ENCODE measurements at regions not wholly inside any gene's neighbourhood (a gene's known extent, or its start where the extent isn't known, plus 50 kb on each side); places are given as distances from the start of the nearest gene placed in this dataset.
"Not testable (repeated sequence)": the region's sequence is repeated elsewhere in the genome, so short reads cannot be mapped to it uniquely, and the experiment has no call there.

GRCh38 chr12:75650595-75651341 lies 139.4 kb upstream of the KRR1 start:
- Histone ChIP-seq H3K36me3 (ENCODE audit: insufficient read depth, low read length) (no peaks in the 10 kb centered on the region), H3K27ac (ENCODE audit: low read depth, low read length) (no peak overlapping the region), H3K27me3 (ENCODE audit: control insufficient read depth in 1 of 2, insufficient read depth in 2 of 2, low read length in 2 of 2) (no peaks in the 10 kb centered on the region)

DNA sequence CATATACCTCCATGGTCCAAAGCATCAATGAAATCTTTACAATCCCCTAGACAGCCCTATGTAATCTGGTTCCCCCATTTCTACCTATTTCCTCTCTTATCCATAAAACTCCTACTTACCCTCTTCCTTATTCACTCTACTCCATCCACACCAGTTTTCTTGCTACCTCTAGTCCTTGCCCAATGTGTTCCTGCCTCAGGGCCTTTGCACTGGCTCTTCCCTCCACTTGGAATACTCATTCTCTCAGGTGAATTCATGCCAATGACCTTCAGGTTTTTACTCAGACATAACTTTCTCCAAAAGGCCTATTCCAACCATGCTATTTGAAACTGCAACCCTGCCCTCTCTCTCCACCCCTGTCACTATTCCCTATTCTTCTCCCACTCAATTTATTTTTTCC lies 138.7 kb upstream of the KRR1 start:
- H3K9ac ChIP-seq (ENCODE audit: low read length), result no peak overlapping the region
- no peaks in the 10 kb centered on the region for H3K4me1 ChIP-seq (ENCODE audit: insufficient read depth, low read length)
- H3K27me3 ChIP-seq (ENCODE audit: control insufficient read depth in 1 of 2, insufficient read depth in 2 of 2, low read length in 2 of 2), result no peaks in the 10 kb centered on the region
- H3K9me3 ChIP-seq (ENCODE audit: low read length), result no peaks in the 10 kb centered on the region
- no peak overlapping the region for H3K4me3 ChIP-seq (ENCODE audit: low read depth in 1 of 2, low read length in 2 of 2)
- no peak overlapping the region for H3K27ac ChIP-seq (ENCODE audit: low read depth, low read length)
- H3K36me3 ChIP-seq (ENCODE audit: insufficient read depth, low read length), result no peaks in the 10 kb centered on the region

More at GRCh38 chr12:75650595-75651341, 139.4 kb upstream of the KRR1 start:
- Histone ChIP-seq H3K4me1 (ENCODE audit: insufficient read depth, low read length) (no peaks in the 10 kb centered on the region), H3K9me3 (ENCODE audit: low read length) (no peaks in the 10 kb centered on the region), H3K4me3 (ENCODE audit: low read depth in 1 of 2, low read length in 2 of 2) (no peak overlapping the region), H3K9ac (ENCODE audit: low read length) (no peak overlapping the region)

DNA sequence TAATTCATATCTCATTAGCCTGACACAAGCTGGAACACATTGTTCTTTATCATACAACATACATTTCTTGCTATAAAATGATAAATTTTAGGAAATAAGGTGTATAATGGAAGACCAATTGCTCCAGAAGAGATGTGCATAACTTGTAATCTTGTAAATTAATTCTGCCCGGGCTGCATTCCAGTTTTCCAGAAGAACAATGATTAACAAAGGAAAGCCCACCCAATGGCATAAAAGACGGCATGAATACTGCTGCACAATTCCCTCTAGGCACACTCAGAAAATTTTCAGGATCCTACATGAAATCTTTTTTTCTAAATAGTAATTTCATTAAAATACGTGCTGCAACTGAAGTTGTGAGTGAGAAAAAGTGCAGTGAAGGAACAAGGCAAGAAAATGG lies 137.4 kb upstream of the KRR1 start:
- H3K27ac ChIP-seq (ENCODE audit: low read depth, low read length), result no peak overlapping the region
- no peaks in the 10 kb centered on the region for H3K9me3 ChIP-seq (ENCODE audit: low read length)
- no peak overlapping the region for H3K9ac ChIP-seq (ENCODE audit: low read length)
- H3K36me3 ChIP-seq (ENCODE audit: insufficient read depth, low read length), result no peaks in the 10 kb centered on the region
- no peaks in the 10 kb centered on the region for H3K27me3 ChIP-seq (ENCODE audit: control insufficient read depth in 1 of 2, insufficient read depth in 2 of 2, low read length in 2 of 2)
- no peaks in the 10 kb centered on the region for H3K4me1 ChIP-seq (ENCODE audit: insufficient read depth, low read length)
- H3K4me3 ChIP-seq (ENCODE audit: low read depth in 1 of 2, low read length in 2 of 2), result no peak overlapping the region

GRCh38 chr12:75646329-75647210 lies 135.2 kb upstream of the KRR1 start:
- H3K27ac ChIP-seq (ENCODE audit: low read depth, low read length), result no peak overlapping the region
- no peaks in the 10 kb centered on the region for H3K4me1 ChIP-seq (ENCODE audit: insufficient read depth, low read length)
- no peaks in the 10 kb centered on the region for H3K9me3 ChIP-seq (ENCODE audit: low read length)
- no peaks in the 10 kb centered on the region for H3K36me3 ChIP-seq (ENCODE audit: insufficient read depth, low read length)
- H3K9ac ChIP-seq (ENCODE audit: low read length), result no peak overlapping the region
- no peaks in the 10 kb centered on the region for H3K27me3 ChIP-seq (ENCODE audit: control insufficient read depth in 1 of 2, insufficient read depth in 2 of 2, low read length in 2 of 2)
- no peak overlapping the region for H3K4me3 ChIP-seq (ENCODE audit: low read depth in 1 of 2, low read length in 2 of 2)

- Histone ChIP-seq H3K9me3 (ENCODE audit: low read length) (no peaks in the 10 kb centered on the region), H3K4me1 (ENCODE audit: insufficient read depth, low read length) (no peaks in the 10 kb centered on the region), H3K27me3 (ENCODE audit: control insufficient read depth in 1 of 2, insufficient read depth in 2 of 2, low read length in 2 of 2) (no peaks in the 10 kb centered on the region), H3K4me3 (ENCODE audit: low read depth in 1 of 2, low read length in 2 of 2) (no peak overlapping the region), H3K36me3 (ENCODE audit: insufficient read depth, low read length) (no peaks in the 10 kb centered on the region), H3K9ac (ENCODE audit: low read length) (no peak overlapping the region), H3K27ac (ENCODE audit: low read depth, low read length) (no peak overlapping the region)
Observed at GRCh38 chr12:75644472-75645072, 133.2 kb upstream of the KRR1 start.

- not testable (repeated sequence) for H3K4me1 ChIP-seq (ENCODE audit: insufficient read depth, low read length)
Observed at GRCh38 chr12:75643119-75643518, 131.7 kb upstream of the KRR1 start.

GRCh38 chr12:75642226-75642625 lies 130.8 kb upstream of the KRR1 start:
- Histone ChIP-seq H3K4me1 (ENCODE audit: insufficient read depth, low read length) (no peaks in the 10 kb centered on the region), H3K9me3 (ENCODE audit: low read length) (no peaks in the 10 kb centered on the region), H3K36me3 (ENCODE audit: insufficient read depth, low read length) (no peaks in the 10 kb centered on the region), H3K27ac (ENCODE audit: low read depth, low read length) (no peak overlapping the region), H3K4me3 (ENCODE audit: low read depth in 1 of 2, low read length in 2 of 2) (no peak overlapping the region), H3K27me3 (ENCODE audit: control insufficient read depth in 1 of 2, insufficient read depth in 2 of 2, low read length in 2 of 2) (no peaks in the 10 kb centered on the region), H3K9ac (ENCODE audit: low read length) (no peak overlapping the region)

More at GRCh38 chr12:75643119-75643518, 131.7 kb upstream of the KRR1 start:
- H3K27ac ChIP-seq (ENCODE audit: low read depth, low read length); H3K9me3 ChIP-seq (ENCODE audit: low read length); H3K9ac ChIP-seq (ENCODE audit: low read length); H3K27me3 ChIP-seq (ENCODE audit: control insufficient read depth in 1 of 2, insufficient read depth in 2 of 2, low read length in 2 of 2); H3K36me3 ChIP-seq (ENCODE audit: insufficient read depth, low read length); H3K4me3 ChIP-seq (ENCODE audit: low read depth in 1 of 2, low read length in 2 of 2): not testable (repeated sequence)

DNA sequence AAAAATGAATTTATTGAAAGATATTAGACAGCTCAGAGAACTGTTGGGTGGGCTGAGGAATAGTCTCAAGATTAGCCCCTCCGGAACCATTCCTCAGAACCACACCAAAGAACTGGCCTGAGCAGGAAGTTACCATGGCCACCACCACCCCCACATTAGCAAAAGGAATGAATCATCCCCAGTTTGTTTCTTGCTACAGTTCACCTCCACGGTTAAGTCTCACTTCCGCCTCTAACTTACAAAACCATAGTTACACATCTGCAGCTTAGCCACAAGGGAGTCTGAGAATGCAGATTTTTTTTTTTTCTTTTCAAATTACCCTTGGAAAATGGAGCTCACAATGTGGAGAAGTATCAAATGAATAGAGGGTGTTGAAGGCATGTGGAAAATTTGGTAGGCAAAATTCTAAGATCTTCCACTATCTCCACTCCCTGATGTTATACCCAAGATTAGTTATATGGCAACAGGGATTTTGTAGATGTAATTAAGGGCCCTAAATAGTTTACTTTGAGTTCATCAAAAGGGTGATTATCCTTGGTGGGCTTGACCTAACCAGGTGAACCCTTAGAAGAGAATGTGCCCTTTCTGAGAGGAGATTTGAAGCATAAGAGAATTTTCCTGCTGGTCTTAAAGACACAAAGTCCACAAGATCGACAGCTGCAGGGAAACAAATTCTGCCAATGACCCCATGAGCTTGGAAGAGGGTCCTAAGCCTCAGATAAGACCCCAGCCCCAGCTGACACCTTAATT lies 129.8 kb upstream of the KRR1 start:
- no peak overlapping the region for H3K27ac ChIP-seq (ENCODE audit: low read depth, low read length)
- H3K9me3 ChIP-seq (ENCODE audit: low read length), result no peaks in the 10 kb centered on the region
- no peaks in the 10 kb centered on the region for H3K27me3 ChIP-seq (ENCODE audit: control insufficient read depth in 1 of 2, insufficient read depth in 2 of 2, low read length in 2 of 2)
- no peaks in the 10 kb centered on the region for H3K4me1 ChIP-seq (ENCODE audit: insufficient read depth, low read length)
- H3K36me3 ChIP-seq (ENCODE audit: insufficient read depth, low read length), result no peaks in the 10 kb centered on the region
- H3K9ac ChIP-seq (ENCODE audit: low read length), result no peak overlapping the region
- no peak overlapping the region for H3K4me3 ChIP-seq (ENCODE audit: low read depth in 1 of 2, low read length in 2 of 2)

DNA sequence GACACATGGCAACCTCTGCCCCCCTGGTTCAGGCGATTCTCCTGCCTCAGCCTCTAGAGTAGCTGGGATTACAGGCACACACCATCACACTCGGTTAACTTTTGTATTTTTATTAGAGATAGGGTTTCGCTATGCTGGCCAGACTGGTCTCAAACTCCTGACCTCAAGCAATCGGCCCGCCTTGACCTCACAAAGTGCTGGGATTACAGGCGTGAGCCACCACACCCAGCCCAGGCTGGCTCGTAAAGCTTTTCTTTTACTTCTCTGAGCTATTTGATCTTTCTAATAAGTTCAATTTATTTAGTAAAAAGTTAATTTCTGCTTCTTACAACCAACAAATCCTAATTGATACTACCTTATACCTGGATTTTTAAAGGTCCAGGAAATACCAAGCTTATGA lies 127.4 kb upstream of the KRR1 start:
- Histone ChIP-seq H3K4me3 (ENCODE audit: low read depth in 1 of 2, low read length in 2 of 2) (no peak overlapping the region), H3K9ac (ENCODE audit: low read length) (no peak overlapping the region), H3K36me3 (ENCODE audit: insufficient read depth, low read length) (no peaks in the 10 kb centered on the region), H3K4me1 (ENCODE audit: insufficient read depth, low read length) (no peaks in the 10 kb centered on the region), H3K27me3 (ENCODE audit: control insufficient read depth in 1 of 2, insufficient read depth in 2 of 2, low read length in 2 of 2) (no peaks in the 10 kb centered on the region), H3K9me3 (ENCODE audit: low read length) (no peaks in the 10 kb centered on the region), H3K27ac (ENCODE audit: low read depth, low read length) (no peak overlapping the region)

GRCh38 chr12:75636607-75637006 lies 125.2 kb upstream of the KRR1 start:
- Histone ChIP-seq H3K36me3 (ENCODE audit: insufficient read depth, low read length) (no peaks in the 10 kb centered on the region), H3K27ac (ENCODE audit: low read depth, low read length) (no peak overlapping the region), H3K27me3 (ENCODE audit: control insufficient read depth in 1 of 2, insufficient read depth in 2 of 2, low read length in 2 of 2) (no peaks in the 10 kb centered on the region), H3K9me3 (ENCODE audit: low read length) (no peaks in the 10 kb centered on the region), H3K9ac (ENCODE audit: low read length) (no peak overlapping the region), H3K4me1 (ENCODE audit: insufficient read depth, low read length) (no peaks in the 10 kb centered on the region), H3K4me3 (ENCODE audit: low read depth in 1 of 2, low read length in 2 of 2) (no peak overlapping the region)
